ENCODE measurements at regions not wholly inside any gene's neighbourhood (a gene's known extent, or its start where the extent isn't known, plus 50 kb on each side); places are given as distances from the start of the nearest gene placed in this dataset.
"Not testable (repeated sequence)": the region's sequence is repeated elsewhere in the genome, so short reads cannot be mapped to it uniquely, and the experiment has no call there.

GRCh38 chr3:150271591-150271960 is 136.5 kb upstream of the TSC22D2 start:
- Histone ChIP-seq H3K4me1 (ENCODE audit: low read depth) (peaks cover 6% of the 10 kb centered on the region), H3K4me3 (no peak overlapping the region), H3K36me3 (no peaks in the 10 kb centered on the region), H3K27ac (no peak overlapping the region), H3K27me3 (peaks cover 7% of the 10 kb centered on the region), H3K9me3 (ENCODE audit: low read depth) (no peaks in the 10 kb centered on the region)
- no peak for TF ChIP-seq CTCF (IDR thresholded peaks at IDR 0.05; ENCODE audit: low read depth, low read length)
- no peak for DNase-seq (ENCODE audit: low read depth in 1 of 2, low spot score in 1 of 2)

DNA sequence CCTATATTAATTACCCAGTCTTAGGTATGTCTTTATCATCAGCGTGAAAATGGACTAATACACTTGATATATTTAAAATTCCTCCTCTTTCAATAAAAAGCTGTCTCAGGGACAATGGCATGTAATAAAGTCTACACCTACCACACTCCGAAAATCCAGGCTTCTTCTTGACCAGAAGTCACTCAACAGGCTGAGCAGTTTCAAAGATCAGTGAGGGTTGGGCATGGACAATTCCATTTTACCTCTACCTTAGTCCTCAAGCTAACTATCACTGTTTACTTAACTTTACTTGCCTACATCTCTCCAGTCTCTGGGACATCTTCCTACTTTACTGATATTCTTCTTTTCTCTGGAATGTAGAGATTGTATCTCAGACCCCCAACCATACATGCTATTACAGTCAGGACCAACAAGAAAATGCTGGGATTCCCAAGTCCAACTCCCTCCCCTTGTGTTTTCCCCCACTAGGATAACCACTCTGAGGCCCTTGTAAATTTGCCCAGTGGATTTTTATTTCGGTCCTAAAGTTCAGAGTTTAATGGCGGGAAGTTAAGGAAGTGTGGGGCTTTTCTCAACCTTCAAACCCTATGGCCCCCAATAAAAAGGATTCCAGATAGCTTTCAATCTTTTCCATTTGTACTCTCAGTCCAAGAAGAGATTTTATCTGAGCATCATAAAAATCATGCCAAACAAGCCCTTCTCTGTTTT is 137.1 kb upstream of the TSC22D2 start:
- H3K4me1 ChIP-seq (ENCODE audit: low read depth): peaks cover 6% of the 10 kb centered on the region
- TF ChIP-seq CTCF (IDR thresholded peaks at IDR 0.05; ENCODE audit: low read depth, low read length): no peak

DNA sequence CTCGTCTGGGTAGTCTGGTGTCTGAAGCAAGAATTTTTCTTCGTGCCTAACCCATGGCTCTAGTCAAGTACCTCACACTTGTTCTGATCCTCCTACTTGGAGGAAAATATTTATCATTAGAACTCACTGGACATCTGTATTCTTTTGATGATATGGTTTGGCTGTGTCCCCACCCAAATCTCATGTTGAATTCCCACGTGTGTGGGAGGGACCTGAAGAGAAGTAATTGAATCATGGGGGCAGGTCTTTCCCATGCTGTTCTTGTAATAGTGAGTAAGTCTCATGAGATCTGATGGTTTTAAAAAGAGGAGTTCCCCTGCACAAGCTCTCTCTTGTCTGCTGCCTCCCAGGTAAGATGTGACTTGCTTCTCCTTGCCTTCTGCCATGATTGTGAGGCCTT is 137.7 kb upstream of the TSC22D2 start:
- not testable (repeated sequence) for H3K36me3 ChIP-seq; H3K9me3 ChIP-seq (ENCODE audit: low read depth); H3K27ac ChIP-seq; DNase-seq (ENCODE audit: low read depth in 1 of 2, low spot score in 1 of 2); H3K4me3 ChIP-seq; H3K4me1 ChIP-seq (ENCODE audit: low read depth); H3K27me3 ChIP-seq

More for the DNA sequence above, 137.1 kb upstream of the TSC22D2 start:
- Histone ChIP-seq H3K9me3 (ENCODE audit: low read depth) (no peaks in the 10 kb centered on the region), H3K36me3 (no peaks in the 10 kb centered on the region), H3K27me3 (peaks cover 7% of the 10 kb centered on the region), H3K4me3 (no peak overlapping the region), H3K27ac (no peak overlapping the region)
- no peak for DNase-seq (ENCODE audit: low read depth in 1 of 2, low spot score in 1 of 2)

DNA sequence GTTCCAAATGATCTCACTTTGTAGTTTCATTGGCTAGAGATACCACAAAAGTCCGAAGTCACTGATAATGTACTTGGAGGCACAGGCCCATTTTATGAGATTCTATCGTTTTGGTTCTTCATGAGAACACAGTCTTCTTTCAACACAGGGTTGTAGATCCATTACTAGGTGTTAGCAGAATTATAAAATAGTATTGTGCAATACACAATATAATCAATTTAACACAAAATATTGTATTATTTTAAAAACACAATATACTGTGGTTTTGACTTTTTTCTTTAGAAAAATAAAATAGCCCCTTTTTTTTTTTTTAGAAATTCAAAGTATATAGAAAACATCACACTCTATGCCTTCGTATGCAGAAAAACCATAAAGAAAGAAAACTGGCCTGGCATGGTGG is 138.6 kb upstream of the TSC22D2 start:
- no peak for DNase-seq (ENCODE audit: low read depth in 1 of 2, low spot score in 1 of 2)
- H3K9me3 ChIP-seq (ENCODE audit: low read depth): no peaks in the 10 kb centered on the region
- no peak overlapping the region for H3K4me3 ChIP-seq
- TF ChIP-seq CTCF (IDR thresholded peaks at IDR 0.05; ENCODE audit: low read depth, low read length): no peak
- no peaks in the 10 kb centered on the region for H3K36me3 ChIP-seq
- peaks cover 7% of the 10 kb centered on the region for H3K27me3 ChIP-seq
- no peak overlapping the region for H3K27ac ChIP-seq
- no peaks in the 10 kb centered on the region for H3K4me1 ChIP-seq (ENCODE audit: low read depth)

GRCh38 chr3:150268426-150269391 is 139.4 kb upstream of the TSC22D2 start:
- no peaks in the 10 kb centered on the region for H3K36me3 ChIP-seq
- H3K4me3 ChIP-seq: no peak overlapping the region
- H3K27ac ChIP-seq: no peak overlapping the region
- no peak for TF ChIP-seq CTCF (IDR thresholded peaks at IDR 0.05; ENCODE audit: low read depth, low read length)
- H3K4me1 ChIP-seq (ENCODE audit: low read depth): no peaks in the 10 kb centered on the region
- peaks cover 2% of the 10 kb centered on the region for H3K27me3 ChIP-seq
- no peaks in the 10 kb centered on the region for H3K9me3 ChIP-seq (ENCODE audit: low read depth)
- DNase-seq (ENCODE audit: low read depth in 1 of 2, low spot score in 1 of 2): no peak

DNA sequence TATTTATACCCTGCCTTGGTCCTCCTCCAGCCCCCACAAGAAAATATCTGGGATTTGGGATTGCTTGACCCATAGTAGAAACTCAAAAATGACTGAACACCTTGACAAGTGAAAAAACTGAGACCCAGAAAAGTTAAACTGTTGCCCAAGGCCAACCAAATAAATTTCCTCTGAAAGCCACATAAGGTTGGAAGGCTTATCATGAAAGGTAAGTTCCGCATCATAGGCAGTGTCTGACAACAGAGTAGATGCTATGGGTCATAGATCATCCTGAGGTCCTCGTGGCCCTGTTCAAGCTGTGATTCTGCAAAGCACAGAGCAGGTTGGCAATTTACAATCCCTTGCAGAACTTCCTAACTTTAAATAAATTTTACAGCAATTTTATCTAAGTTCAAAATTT is 140.8 kb upstream of the TSC22D2 start:
- H3K4me3 ChIP-seq: no peak overlapping the region
- H3K27me3 ChIP-seq: no peaks in the 10 kb centered on the region
- no peak for DNase-seq (ENCODE audit: low read depth in 1 of 2, low spot score in 1 of 2)
- no peaks in the 10 kb centered on the region for H3K9me3 ChIP-seq (ENCODE audit: low read depth)
- no peaks in the 10 kb centered on the region for H3K36me3 ChIP-seq
- TF ChIP-seq CTCF (IDR thresholded peaks at IDR 0.05; ENCODE audit: low read depth, low read length): no peak
- no peak overlapping the region for H3K27ac ChIP-seq
- no peaks in the 10 kb centered on the region for H3K4me1 ChIP-seq (ENCODE audit: low read depth)

All from cardiac muscle cell (in vitro differentiated cells and primary cell).